GM18517 (cell line): ENCODE measurements at regions not wholly inside any gene's neighbourhood (a gene's known extent, or its start where the extent isn't known, plus 50 kb on each side); places are given as distances from the start of the nearest gene placed in this dataset.
A peak's percentile ranks its signal among the peaks of the same experiment; 100 is the strongest.
"Not testable (repeated sequence)": the region's sequence is repeated elsewhere in the genome, so short reads cannot be mapped to it uniquely, and the experiment has no call there.

Experiments used
- ATAC-seq: cut with Tn5 transposase; IDR thresholded peaks from one replicate; pipeline ENCODE4 v1.9.1; 2021; ENCODE audit warnings: mild to moderate bottlenecking, moderate library complexity; ENCODE audit not compliant: unreplicated experiment

DNA sequence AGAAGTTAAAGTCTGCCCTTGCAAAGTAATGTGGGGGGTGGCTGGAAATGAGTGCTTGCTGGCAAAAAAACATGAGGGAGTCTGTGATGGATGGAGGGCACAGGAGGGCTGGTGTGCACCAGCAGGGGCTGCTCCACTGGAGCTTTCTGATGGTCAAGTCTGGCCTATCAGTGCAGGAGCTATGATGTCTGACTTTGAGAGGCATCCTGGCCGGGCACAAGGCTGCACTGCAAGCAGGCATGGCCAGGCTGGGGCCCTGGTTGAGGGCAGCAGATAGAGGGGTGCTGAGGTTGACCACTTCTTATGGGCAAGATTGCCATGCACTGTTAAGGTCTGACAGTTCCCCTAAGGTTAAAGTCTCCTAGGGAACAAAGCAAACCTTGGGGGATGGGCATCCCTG is 1140.2 kb downstream of the FAM133A start:
- ATAC-seq, result no peak

DNA sequence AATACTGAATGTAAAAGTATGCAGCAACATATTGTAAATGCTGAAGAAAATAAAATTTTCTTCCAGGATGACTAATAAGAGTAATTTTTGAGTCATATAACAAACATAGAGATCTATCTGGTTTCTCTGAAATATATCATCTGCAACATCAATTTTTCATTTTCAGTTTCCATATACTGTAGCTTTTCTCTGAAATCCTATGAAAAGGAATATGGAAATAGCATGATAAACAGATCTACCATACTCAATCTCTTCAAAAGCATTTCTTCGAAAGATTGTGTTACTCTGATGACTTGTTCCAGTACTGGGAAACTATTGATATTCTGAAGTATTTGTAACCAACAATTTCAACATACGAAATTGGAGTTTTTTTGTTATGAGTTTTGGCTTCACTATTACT is 1156.7 kb downstream of the FAM133A start:
- ATAC-seq, result peak; percentile 48

DNA sequence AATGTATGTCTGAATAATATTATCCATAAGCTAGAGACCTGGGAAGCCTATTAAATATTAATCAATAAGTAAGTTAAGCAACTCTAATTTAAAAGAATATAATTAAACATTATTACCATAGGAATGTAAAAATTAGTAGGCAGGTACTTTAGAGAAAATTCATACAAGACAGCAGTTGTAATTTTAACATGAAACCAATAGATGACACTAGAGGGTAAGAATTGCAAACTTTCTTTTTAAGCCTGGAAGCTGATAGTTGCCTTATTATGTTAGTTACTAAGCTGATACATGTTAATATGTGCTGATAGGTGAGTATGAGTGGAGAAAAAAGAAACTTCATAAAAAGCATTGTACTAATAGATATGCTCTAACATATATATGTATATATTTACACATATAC is 1157.4 kb downstream of the FAM133A start:
- ATAC-seq, result no peak

DNA sequence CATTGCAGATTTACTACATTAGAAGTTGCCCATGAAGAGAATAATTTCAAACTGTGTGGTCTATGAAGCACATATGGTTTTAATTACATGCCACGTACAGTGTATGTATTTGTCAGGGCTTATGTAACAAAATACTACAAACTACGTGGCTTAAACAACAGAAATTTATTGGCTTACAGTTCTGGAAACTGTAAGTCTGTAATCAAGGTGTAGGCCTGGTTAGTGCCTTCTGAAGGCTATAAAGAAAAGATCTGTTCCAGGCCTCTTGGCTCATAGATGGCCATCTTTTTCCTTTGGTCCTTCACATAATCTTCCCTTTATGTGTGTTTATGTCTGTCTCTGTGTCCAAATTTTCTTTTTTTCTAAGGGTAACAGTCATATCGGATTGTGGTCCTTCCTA is 1160.2 kb downstream of the FAM133A start:
- ATAC-seq, result no peak

DNA sequence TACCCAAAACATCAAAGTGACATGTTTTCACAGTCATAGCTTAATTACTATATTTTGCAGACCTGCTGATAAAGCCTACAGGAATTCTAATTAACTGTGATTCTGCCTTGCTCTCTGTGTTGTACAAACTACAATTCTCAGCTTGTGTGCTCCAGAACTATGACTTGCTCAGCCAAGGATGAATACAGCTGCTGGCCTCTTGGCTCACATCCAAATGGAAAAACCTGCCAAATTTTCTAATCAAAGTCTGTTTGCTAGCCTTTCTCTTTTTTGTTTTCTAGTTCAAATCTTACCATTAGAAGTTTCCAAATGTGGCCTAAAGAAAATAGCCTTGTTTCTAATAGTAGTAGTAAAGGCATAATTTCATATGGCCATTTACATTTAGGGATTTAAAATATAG is 1176.8 kb downstream of the FAM133A start:
- no peak for ATAC-seq

DNA sequence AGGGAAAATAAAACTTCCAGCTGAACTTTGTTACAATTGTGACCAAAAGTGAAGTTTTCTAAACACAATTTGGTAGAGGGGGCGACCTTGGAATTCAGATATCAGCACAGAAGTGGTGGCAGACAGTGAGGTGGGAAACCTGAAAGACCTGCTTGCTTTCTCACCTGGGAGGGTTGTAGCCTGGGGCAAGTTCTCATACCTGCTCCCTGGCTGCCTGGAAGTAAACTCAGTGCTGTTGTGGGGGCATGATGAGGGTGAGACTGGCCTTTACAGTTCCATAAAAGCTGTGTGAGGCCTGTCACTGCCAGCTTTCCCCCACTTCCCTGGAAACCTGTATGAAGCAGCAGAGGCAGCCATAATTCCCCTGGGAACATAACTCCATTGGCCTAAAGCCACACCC is 1180.2 kb downstream of the FAM133A start:
- no peak for ATAC-seq

DNA sequence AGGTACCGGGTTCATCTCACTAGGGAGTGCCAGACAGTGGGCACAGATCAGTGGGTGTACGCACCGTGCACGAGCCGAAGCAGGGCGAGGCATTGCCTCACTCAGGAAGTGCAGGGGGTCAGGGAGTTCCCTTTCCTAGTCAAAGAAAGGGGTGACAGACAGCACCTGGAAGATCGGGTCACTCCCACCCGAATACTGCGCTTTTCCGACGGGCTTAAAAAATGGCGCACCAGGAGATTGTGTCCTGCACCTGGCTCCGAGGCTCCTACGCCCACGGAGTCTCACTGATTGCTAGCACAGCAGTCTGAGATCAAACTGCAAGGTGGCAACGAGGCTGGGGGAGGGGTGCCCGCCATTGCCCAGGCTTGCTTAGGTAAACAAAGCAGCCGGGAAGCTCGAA is 1188.5 kb downstream of the FAM133A start:
- ATAC-seq, result not testable (repeated sequence)

DNA sequence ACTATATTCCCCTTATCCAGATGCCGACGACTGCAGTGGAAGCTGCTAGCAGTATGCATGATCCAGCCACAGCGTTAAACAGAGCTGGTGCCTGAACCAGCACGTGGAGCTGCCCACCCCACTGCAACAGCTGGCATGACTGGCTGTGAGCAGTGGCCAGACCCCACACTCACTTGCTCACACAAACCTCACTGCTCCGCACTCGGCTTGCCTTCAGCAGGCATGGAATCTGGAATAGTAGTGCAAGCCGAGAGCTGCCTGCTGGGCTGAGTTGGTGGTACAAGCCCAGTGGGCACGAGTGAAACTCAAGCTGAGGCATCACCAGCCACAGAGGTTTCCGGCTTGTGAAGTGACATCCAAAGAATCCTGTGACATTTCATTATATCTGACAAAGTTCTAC is 1197.6 kb downstream of the FAM133A start:
- ATAC-seq, result no peak

DNA sequence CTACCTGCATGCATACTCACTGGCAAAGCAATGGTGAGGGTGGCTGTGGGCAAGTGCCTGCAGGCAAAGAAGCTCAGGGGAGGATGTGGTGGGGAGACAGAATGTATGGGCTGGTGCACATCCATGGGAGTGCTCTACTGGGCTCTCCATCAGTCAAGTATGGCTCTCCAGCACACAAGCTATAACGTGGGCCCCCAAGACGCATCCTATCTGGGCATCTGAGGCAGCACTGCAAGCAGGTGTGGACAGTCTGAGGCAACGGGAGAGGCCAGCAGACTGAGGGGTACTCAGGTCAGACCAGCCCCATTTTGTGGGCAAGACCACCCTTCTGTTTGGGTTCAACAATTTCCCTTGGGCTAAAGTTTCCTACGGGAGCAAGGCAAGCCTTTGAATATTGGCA is 1227.8 kb downstream of the FAM133A start:
- ATAC-seq, result no peak

DNA sequence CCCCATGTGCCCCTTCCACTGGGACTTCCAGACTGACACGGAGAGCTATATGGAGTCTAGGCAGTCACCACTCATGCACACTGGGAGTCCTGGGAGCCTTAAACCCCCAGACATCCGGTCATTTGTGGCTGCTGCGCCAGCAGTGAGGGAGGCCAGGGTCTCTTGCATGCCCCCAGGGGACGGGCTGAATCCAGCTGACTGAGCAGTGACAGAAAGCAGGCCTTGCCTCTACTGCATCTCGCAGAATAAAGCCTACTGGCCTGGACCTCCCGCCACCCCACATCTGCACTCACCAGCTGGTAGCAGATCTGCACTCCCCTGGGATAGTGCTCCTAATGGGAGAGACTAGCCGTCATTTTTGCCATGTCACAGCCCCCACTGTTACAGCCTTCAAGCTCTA is 1234.2 kb downstream of the FAM133A start:
- no peak for ATAC-seq

DNA sequence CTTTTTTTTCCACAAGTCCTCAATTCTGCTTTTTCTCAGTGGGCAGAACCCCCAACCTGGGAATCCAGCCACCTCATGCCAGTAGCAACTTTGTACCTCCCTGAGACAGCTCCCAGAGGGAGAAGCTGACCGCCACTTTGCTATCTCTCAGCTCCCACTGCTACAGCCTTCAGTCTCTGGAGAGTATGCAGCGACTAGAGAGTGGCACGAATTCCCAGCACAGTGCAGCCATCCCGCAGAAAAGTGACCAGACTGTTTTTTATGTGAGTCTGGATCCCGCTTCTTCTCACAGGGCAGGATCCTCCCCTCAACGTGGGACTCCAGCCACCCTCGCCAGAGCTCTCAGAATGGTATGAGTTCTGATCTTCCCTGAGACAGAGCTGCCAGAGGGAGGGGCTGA is 1234.6 kb downstream of the FAM133A start:
- ATAC-seq, result no peak

DNA sequence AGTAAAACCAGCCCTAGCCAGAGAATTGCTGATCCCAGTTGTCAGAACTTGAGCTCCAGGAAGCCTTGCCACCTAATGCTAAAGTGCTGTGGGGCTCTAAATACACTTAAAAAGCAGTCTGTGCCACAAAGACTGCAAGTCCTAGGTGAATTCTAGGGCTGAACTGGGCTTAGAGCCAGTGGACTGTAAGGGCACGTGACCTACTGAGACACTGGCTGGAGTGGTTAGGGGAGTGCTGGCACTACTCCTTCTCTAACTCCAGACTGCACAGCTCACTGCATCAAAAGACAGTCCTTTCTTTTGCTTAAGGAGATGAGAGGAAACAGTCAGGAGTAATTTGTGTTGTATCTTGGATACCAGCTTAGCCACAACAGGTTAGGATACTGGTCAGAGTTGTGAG is 1240.2 kb downstream of the FAM133A start:
- ATAC-seq, result no peak

DNA sequence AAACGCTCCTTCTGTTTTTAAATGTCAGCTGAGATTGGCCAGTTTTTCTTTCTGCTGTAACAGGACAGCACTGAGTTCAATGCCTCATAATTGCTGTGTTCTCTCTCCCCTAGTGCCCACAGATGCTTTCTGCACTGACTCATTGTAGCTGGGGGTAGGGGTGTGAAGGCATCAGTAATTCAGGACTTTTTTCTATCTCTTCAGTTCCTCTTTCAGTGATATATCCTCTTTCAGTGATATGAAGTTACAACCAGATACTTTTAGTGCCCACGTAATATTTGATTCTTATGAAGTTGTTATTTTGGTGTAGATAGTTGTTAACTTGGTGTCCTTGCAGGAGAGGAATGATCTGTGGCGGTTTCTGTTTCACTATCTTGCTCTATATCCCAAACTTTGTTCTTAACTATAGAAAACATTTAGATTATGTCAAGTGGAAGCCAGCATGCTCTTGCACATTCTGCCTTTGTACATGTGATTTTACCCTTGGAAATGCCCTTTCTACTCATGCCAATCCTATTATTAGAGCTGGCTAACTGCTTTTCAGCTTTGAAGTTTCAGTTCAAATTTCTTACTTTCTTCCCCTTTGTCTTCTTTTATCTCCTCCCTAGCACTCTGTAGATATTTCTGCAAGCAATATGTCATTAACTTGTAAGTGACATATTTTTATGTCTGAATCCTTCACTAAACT is 1258.4 kb downstream of the FAM133A start:
- peak; percentile 62 for ATAC-seq

DNA sequence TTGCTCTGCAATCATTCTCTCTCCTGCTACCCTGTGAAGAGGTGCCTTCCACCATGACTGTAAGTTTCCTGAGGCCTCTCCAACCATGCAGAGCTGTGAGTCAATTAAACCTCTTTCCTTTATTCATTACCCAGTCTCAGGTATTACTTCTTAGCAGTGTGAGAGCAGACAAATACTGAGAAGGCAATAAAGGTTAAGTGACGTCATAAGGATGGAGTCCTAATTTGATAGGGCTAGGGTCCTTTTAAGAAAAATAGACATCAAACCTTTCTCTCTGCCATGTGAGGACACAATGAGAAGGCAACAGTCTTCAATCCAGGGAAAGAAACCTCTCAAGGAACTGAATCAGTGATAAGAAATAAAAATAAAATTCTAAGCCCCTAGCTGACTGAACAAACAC is 1262.7 kb downstream of the FAM133A start:
- no peak for ATAC-seq

DNA sequence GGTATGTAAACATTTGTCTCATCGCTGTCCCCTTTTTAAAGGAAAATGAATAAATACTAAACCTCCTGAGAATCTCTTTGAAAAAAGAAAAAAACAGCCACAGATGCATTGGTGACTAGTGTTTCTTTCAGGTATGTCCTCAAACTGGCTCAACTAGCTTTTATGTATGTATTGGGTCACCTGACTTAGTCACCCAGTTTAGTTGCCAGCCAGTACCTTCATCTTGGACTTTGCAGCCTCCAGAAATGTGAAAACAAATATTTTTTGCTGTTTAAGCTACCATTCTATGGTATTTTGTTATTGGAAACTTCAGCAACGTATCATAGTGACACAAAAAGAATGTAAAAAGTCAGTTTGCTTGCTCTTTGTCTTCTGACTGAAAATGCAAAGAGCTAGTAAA is 1263.5 kb downstream of the FAM133A start:
- no peak for ATAC-seq

DNA sequence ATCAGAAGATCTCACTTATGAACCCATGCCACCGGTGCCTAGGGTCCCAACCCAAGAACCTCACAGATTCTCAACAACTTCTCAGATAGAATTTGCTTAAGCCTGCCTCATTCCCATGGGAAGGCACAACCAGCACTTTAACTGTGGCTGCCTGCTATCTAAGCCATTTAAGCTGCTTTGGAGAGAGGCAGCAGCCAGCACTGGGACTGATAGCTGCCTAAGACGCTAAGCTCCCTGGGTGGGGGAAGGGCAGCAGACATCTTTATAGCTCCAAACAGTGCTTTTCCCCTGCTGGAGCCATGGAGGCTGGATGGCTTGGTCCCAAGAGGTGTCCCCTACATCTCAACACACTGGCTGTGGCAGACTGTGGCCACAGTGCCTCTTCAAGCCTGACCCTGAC is 1268.6 kb downstream of the FAM133A start:
- no peak for ATAC-seq

DNA sequence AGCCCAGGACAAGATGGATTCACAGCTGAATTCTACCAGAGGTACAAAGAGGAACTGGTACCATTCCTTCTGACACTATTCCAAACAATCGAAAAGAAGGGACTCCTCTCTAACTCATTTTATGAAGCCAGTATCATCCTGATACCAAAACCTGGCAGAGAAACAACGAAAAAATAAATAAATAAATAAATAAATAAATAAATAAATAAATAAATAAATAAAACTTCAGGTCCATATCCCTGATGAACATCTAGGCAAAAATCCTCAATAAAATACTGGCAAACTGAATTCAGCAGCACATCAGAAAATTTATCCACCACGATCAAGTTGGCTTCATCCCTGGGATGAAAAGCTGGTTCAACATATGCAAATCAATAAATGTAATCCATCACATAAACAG is 1272.1 kb downstream of the FAM133A start:
- not testable (repeated sequence) for ATAC-seq

DNA sequence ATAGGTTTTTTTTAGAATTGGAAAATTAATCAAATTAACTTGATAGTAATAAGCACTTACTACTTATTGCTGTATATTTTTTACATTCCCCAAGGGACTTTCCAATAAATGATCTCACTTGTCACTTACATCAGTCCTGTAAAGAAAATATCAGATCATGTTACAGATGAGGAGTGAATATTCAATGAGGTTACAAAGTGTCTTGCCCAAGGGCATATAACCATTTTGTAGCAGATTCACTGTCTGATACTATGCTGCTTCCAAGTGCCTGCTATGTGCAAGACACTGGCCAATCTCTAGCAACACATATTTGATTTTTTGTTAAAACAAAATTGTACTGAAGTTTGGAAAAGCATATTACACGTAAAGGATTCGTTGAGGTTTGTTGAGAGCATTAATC is 1287.7 kb downstream of the FAM133A start:
- no peak for ATAC-seq

DNA sequence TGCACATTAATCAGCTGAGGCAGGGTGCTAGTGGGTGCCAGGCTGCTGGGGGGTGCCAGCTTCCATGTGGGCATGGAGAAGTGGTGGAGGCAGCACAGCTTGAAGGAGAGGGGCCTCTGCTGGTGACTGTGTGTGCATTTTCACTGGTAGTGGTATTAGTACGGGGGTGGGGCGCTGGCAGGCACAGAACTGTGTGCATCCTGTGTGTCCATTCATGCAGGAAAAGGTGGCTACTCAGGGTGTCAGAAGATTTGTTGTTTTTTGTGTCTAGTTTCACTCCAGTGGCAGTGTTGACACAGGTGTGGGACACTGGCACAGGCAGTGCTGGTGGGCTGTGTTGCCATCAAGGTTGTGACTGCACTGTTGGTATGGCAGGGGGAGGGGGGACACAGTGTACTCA is 1303.6 kb downstream of the FAM133A start:
- no peak for ATAC-seq

DNA sequence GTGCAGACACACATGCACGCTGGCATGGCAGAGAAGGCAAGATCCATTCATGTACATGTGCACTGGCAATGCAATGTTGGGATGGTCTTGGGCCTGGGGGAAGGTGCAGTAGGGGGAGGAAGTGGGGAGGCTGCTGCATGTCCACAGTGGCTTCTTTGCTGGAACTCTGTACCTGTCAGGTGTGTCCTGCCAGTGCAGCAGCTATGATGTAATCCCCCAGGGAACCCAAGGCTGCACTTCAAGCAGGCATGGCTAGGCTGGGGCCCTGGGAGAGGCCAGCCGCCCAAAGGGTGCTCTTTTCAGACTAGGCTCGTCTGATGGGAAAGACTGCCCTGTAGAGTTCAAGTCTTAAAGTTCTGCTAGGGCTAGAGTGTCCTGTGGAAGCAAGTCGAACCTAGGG is 1304.0 kb downstream of the FAM133A start:
- no peak for ATAC-seq
